ENCODE measurements at regions not wholly inside any gene's neighbourhood (a gene's known extent, or its start where the extent isn't known, plus 50 kb on each side); places are given as distances from the start of the nearest gene placed in this dataset.

GRCh38 chr3:177431525-177432176 lies 234.4 kb upstream of the TBL1XR1 start:
- H3K36me3 ChIP-seq, result no peaks in the 10 kb centered on the region
- no peak overlapping the region for H3K4me3 ChIP-seq
- intact Hi-C loops (cut with DNase I), result no loop called here
- H3K27me3 ChIP-seq, result no peaks in the 10 kb centered on the region
- 58 to 71% methylated on average over 7 of the region's 7 CpGs for WGBS, 2 donors
- H3K27ac ChIP-seq, result no peak overlapping the region
- DNase-seq, result no peak
- H3K9me3 ChIP-seq, result no peaks in the 10 kb centered on the region
- TF ChIP-seq POLR2A (IDR thresholded peaks at IDR 0.05), result no peak
- no peak for TF ChIP-seq CTCF (IDR thresholded peaks at IDR 0.05)
- no peaks in the 10 kb centered on the region for H3K4me1 ChIP-seq

DNA sequence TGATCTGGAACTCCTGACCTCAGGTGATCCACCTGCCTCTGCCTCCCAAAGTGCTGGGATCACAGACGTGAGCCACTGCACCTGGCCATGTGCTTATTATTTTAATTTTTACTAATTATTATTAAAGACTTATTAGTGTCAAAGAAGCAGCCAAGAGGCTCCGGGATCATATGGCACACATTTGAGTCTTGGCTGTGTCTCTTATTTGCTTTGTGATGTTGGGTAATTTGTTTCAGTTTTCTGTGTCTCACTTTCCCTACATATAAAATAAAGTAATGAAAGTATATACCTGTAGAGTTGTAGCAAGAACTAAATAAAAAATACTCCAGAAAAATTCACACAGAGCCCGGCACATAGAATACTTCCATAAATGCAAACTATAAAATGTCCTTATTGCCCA lies 238.0 kb upstream of the TBL1XR1 start:
- no peak for DNase-seq
- TF ChIP-seq CTCF (IDR thresholded peaks at IDR 0.05) (no peak), POLR2A (IDR thresholded peaks at IDR 0.05) (no peak)
- H3K4me1 ChIP-seq, result peaks cover 0 to 4% (median 0%) of the 10 kb centered on the region in 3 donors
- WGBS, 2 donors, result 67 to 77% methylated on average over 3 of the region's 3 CpGs
- H3K9me3 ChIP-seq, result no peaks in the 10 kb centered on the region
- H3K36me3 ChIP-seq, result no peaks in the 10 kb centered on the region
- no peak overlapping the region for H3K27ac ChIP-seq
- no peak overlapping the region for H3K4me3 ChIP-seq
- no peaks in the 10 kb centered on the region for H3K27me3 ChIP-seq
- intact Hi-C loops (cut with DNase I), result no loop called here

DNA sequence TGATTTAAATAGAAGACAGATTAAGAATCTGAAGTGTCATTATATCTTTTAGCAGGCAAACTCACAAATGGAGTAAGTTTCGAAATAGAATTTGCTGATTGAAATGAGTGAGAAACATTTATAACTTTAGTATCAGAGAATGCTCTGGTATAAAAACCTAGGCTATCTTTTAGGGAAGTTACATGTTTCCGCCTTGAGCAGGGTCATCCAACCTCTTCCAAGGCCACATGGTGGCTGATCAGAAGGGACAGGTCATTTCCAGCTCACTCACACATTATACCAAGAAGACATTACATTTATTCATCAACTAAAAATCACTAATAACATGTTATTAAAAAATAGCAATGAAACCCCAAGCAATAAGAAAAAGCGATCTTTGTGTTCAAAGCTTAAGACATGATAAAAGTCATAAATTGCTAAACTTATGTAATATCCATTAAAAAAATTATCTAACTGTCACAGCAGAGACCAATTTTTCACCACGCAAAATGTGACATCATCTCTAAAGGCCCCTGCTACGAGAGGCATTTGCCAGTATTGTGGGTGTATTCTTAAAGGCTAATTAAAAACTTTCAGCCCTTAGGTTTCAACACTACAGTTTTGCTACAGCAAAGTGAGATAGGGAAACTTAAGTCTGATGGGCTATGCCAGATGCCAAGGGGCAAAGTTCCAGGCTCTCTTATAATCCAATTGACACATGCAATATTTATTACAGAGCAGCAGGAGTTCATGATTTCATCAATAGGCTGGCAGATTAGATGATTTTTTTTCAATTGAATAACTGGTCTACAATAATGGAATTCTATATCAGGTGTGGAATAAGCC lies 240.4 kb upstream of the TBL1XR1 start:
- TF ChIP-seq CTCF (IDR thresholded peaks at IDR 0.05) (no peak), POLR2A (IDR thresholded peaks at IDR 0.05) (no peak)
- H3K9me3 ChIP-seq, result no peaks in the 10 kb centered on the region
- intact Hi-C loops (cut with DNase I), result no loop called here
- no peaks in the 10 kb centered on the region for H3K36me3 ChIP-seq
- no peak for DNase-seq
- no peak overlapping the region for H3K4me3 ChIP-seq
- H3K27me3 ChIP-seq, result no peaks in the 10 kb centered on the region
- peaks cover 0 to 19% (median 3%) of the 10 kb centered on the region in 3 donors for H3K4me1 ChIP-seq
- WGBS, 2 donors, result 81 to 91% methylated on average over 5 of the region's 5 CpGs
- no peak overlapping the region for H3K27ac ChIP-seq

- 86 to 88% methylated on average over 5 to 7 of the region's 7 CpGs for WGBS, 2 donors
- peaks cover 0 to 25% (median 3%) of the 10 kb centered on the region in 3 donors for H3K4me1 ChIP-seq
- intact Hi-C loops (cut with DNase I), result no loop called here
These were observed 241.4 kb upstream of the TBL1XR1 start for GRCh38 chr3:177438596-177439220.

More at GRCh38 chr3:177438596-177439220, 241.4 kb upstream of the TBL1XR1 start:
- no peaks in the 10 kb centered on the region for H3K9me3 ChIP-seq
- no peak for TF ChIP-seq POLR2A (IDR thresholded peaks at IDR 0.05)
- TF ChIP-seq CTCF (IDR thresholded peaks at IDR 0.05), result no peak
- no peak for DNase-seq
- H3K27me3 ChIP-seq, result no peaks in the 10 kb centered on the region
- H3K27ac ChIP-seq, result no peak overlapping the region
- no peaks in the 10 kb centered on the region for H3K36me3 ChIP-seq
- H3K4me3 ChIP-seq, result no peak overlapping the region
